Calu3 (cell line): ENCODE measurements at regions not wholly inside any gene's neighbourhood (a gene's known extent, or its start where the extent isn't known, plus 50 kb on each side); places are given as distances from the start of the nearest gene placed in this dataset.

Source experiments
- BruUV-seq: library from RNA; stranded (reverse); fragments of 400-500 nt; replicated peaks from 2 replicates; lab custom pipeline; 2021; lab: Mats Ljungman, UMichigan
- CTCF ChIA-PET: fragments of 300-600 bp; sonication (Branson Sonifier 250); formaldehyde crosslinking; loops from one replicate; lab custom pipeline; 2022; ENCODE audit warnings: antibody characterized with exemption; lab: Charles Lee
- DNase-seq: peaks from one replicate; pipeline ENCODE4 v3.0.0; 2022
- H3K27ac Mint-ChIP-seq: one replicate; pipeline ENCODE4 v1.8.0; 2022; ENCODE audit warnings: mixed read lengths; ENCODE audit not compliant: unreplicated experiment
- H3K27me3 Mint-ChIP-seq: one replicate; pipeline ENCODE4 v1.8.0; 2022; ENCODE audit warnings: mixed read lengths; ENCODE audit not compliant: unreplicated experiment
- H3K36me3 Mint-ChIP-seq: one replicate; pipeline ENCODE4 v1.8.0; 2022; ENCODE audit warnings: mild to moderate bottlenecking, moderate library complexity, mixed read lengths; ENCODE audit not compliant: insufficient read depth, unreplicated experiment
- H3K4me1 Mint-ChIP-seq: one replicate; pipeline ENCODE4 v1.8.0; 2022; ENCODE audit warnings: mild to moderate bottlenecking, low read depth, mixed read lengths; ENCODE audit not compliant: unreplicated experiment
- H3K4me3 Mint-ChIP-seq: one replicate; pipeline ENCODE4 v1.8.0; 2022; ENCODE audit warnings: mild to moderate bottlenecking, low read depth, moderate library complexity, mixed read lengths; ENCODE audit not compliant: unreplicated experiment
- H3K9me3 Mint-ChIP-seq: one replicate; pipeline ENCODE4 v1.8.0; 2022; ENCODE audit warnings: low read depth, mixed read lengths; ENCODE audit not compliant: unreplicated experiment
- intact Hi-C: fragments of 100-400 bp; cut with micrococcal nuclease; formaldehyde crosslinking; loops from one replicate; pipeline ENCODE4 v1.10.0; 2022; ENCODE audit not compliant: unreplicated experiment
- TF ChIP-seq, protein P1 (sequence below): fragments of 200-600 bp; IDR thresholded peaks from one replicate; pipeline ENCODE4 v1.8.0; 2022; ENCODE audit warnings: antibody characterized with exemption; ENCODE audit not compliant: unreplicated experiment

GRCh38 chr5:152100462-152100861, 175.8 kb upstream of the GLRA1 start:
- H3K4me3 Mint-ChIP-seq: no peak overlapping the region
- H3K9me3 Mint-ChIP-seq: no peaks in the 10 kb centered on the region
- peaks cover 60% of the 10 kb centered on the region for H3K27me3 Mint-ChIP-seq
- CTCF ChIA-PET: no interaction called here
- H3K4me1 Mint-ChIP-seq: no peaks in the 10 kb centered on the region
- H3K27ac Mint-ChIP-seq: no peak overlapping the region
- TF ChIP-seq, protein P1, sequence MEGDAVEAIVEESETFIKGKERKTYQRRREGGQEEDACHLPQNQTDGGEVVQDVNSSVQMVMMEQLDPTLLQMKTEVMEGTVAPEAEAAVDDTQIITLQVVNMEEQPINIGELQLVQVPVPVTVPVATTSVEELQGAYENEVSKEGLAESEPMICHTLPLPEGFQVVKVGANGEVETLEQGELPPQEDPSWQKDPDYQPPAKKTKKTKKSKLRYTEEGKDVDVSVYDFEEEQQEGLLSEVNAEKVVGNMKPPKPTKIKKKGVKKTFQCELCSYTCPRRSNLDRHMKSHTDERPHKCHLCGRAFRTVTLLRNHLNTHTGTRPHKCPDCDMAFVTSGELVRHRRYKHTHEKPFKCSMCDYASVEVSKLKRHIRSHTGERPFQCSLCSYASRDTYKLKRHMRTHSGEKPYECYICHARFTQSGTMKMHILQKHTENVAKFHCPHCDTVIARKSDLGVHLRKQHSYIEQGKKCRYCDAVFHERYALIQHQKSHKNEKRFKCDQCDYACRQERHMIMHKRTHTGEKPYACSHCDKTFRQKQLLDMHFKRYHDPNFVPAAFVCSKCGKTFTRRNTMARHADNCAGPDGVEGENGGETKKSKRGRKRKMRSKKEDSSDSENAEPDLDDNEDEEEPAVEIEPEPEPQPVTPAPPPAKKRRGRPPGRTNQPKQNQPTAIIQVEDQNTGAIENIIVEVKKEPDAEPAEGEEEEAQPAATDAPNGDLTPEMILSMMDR: no peak
- intact Hi-C loops: no loop called here
- no peaks in the 10 kb centered on the region for H3K36me3 Mint-ChIP-seq
- no TSS peak for BruUV-seq
- DNase-seq: no peak

DNA sequence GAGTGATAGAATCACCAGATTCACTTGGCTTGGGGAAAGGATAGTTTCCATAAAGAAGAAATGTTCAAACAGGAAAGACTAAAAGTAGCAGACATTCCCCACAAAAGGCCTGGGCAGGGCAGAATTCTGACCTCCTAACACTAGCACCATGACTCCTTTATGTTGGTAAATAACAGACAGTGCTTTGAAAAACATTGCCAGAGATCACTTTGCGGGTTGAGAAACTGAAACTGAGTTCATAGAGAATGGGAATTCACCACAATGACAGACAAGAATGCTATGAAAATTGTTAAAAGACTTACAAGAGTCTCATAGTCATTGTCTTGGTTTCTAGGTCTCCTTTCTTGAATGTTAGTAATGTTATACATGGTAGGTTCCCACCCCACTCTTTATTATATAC, 172.5 kb upstream of the GLRA1 start:
- intact Hi-C loops: no loop called here
- no peak overlapping the region for H3K4me3 Mint-ChIP-seq
- H3K27ac Mint-ChIP-seq: no peak overlapping the region
- TF ChIP-seq, protein P1: no peak
- no TSS peak for BruUV-seq
- H3K36me3 Mint-ChIP-seq: no peaks in the 10 kb centered on the region
- no peaks in the 10 kb centered on the region for H3K4me1 Mint-ChIP-seq
- CTCF ChIA-PET: no interaction called here
- no peak for DNase-seq
- peaks cover 48% of the 10 kb centered on the region for H3K27me3 Mint-ChIP-seq
- H3K9me3 Mint-ChIP-seq: no peaks in the 10 kb centered on the region

- Mint-ChIP-seq H3K9me3 (no peaks in the 10 kb centered on the region), H3K4me3 (no peak overlapping the region), H3K27ac (no peak overlapping the region), H3K4me1 (no peaks in the 10 kb centered on the region), H3K27me3 (peaks cover 53% of the 10 kb centered on the region), H3K36me3 (no peaks in the 10 kb centered on the region)
- CTCF ChIA-PET: interaction anchor here (0.7 to 1.4 kb wide), 2 partner anchors 22 to 55 kb away, joined by 3 to 5 read pairs; no protein-coding TSS in a partner anchor
- no peak for DNase-seq
- intact Hi-C loops: no loop called here
- TF ChIP-seq, protein P1: no peak
- BruUV-seq: no TSS peak
Measured at GRCh38 chr5:152094716-152095115, 170.1 kb upstream of the GLRA1 start.

DNA sequence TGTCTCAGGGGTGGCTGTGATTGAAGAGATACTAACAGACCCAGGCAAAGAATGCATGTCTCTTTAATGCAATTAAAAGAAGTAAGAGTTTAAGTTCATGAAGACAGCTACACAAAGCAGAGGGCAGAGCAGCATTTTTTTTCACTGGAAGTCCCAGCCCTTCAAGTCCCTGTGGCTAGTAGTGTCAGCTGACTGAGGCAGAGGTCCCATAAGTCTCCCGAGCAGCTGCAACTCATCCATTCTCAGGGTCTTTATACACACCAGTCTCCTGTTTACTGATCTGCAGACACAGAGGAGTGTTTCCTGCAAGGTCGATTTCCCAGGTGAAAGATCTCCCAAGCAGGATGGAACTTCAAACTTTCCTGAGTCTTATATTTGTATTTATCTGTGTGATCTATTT, 169.4 kb upstream of the GLRA1 start:
- intact Hi-C loops: no loop called here
- H3K4me1 Mint-ChIP-seq: no peaks in the 10 kb centered on the region
- TF ChIP-seq, protein P1: no peak
- H3K27ac Mint-ChIP-seq: no peak overlapping the region
- H3K4me3 Mint-ChIP-seq: no peak overlapping the region
- H3K27me3 Mint-ChIP-seq: peaks cover 59% of the 10 kb centered on the region
- DNase-seq: no peak
- no TSS peak for BruUV-seq
- H3K36me3 Mint-ChIP-seq: no peaks in the 10 kb centered on the region
- CTCF ChIA-PET: interaction anchor here (1.4 kb wide), 1 partner anchor 56 kb away, joined by 3 read pairs; no protein-coding TSS in a partner anchor
- H3K9me3 Mint-ChIP-seq: no peaks in the 10 kb centered on the region
